ENCODE measurements at regions not wholly inside any gene's neighbourhood (a gene's known extent, or its start where the extent isn't known, plus 50 kb on each side); places are given as distances from the start of the nearest gene placed in this dataset.

DNA sequence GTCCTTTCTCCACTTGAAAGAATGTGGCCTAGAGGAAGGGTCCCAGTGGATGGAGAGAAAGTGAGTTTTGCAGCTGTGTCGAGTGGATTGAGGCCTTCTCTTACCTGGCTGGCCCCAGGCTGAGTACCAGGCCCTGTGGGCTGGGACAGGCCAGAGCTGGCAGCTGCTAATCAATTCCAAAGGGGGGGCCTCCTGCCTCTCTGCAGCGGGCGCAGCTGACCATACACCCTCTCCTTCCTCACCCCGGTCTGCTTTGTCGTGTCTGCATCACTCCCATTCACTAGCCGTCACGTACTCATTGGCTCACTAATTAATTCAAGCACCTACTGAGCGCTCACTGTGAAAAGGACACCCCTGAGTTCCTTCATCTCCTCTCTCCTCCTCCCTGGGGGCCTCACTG is 58.4 kb upstream of the PITX1 start:
- H3K9me3 Mint-ChIP-seq = no peaks in the 10 kb centered on the region
- DNase-seq (no peak), ATAC-seq (no peak)
- Histone ChIP-seq H3K4me1 (ENCODE audit: control insufficient read depth, insufficient read depth, low read length) (no peaks in the 10 kb centered on the region), H3K4me3 (ENCODE audit: low read length) (no peak overlapping the region), H3K27ac (ENCODE audit: low read length) (no peak overlapping the region), H3K9me3 (ENCODE audit: control insufficient read depth, insufficient read depth, low read length) (no peaks in the 10 kb centered on the region), H3K27me3 (ENCODE audit: control insufficient read depth, insufficient read depth, low read length) (peaks cover 2% of the 10 kb centered on the region), H3K36me3 (ENCODE audit: control insufficient read depth, insufficient read depth, low read length) (no peaks in the 10 kb centered on the region)
- H3K27ac Mint-ChIP-seq = no peak overlapping the region
- no peak overlapping the region for H3K4me3 Mint-ChIP-seq
- peaks cover 13 to 45% of the 10 kb centered on the region in 2 donors for H3K27me3 Mint-ChIP-seq (ENCODE audit: low read depth in 2 of 2)
- TF ChIP-seq, protein P1, sequence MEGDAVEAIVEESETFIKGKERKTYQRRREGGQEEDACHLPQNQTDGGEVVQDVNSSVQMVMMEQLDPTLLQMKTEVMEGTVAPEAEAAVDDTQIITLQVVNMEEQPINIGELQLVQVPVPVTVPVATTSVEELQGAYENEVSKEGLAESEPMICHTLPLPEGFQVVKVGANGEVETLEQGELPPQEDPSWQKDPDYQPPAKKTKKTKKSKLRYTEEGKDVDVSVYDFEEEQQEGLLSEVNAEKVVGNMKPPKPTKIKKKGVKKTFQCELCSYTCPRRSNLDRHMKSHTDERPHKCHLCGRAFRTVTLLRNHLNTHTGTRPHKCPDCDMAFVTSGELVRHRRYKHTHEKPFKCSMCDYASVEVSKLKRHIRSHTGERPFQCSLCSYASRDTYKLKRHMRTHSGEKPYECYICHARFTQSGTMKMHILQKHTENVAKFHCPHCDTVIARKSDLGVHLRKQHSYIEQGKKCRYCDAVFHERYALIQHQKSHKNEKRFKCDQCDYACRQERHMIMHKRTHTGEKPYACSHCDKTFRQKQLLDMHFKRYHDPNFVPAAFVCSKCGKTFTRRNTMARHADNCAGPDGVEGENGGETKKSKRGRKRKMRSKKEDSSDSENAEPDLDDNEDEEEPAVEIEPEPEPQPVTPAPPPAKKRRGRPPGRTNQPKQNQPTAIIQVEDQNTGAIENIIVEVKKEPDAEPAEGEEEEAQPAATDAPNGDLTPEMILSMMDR (IDR thresholded peaks at IDR 0.05) = no peak
- intact Hi-C loops (cut with micrococcal nuclease) = no loop called here
- no peaks in the 10 kb centered on the region for H3K36me3 Mint-ChIP-seq
- no peaks in the 10 kb centered on the region for H3K4me1 Mint-ChIP-seq
- 93% methylated on average over 8 of the region's 8 CpGs for WGBS (ENCODE audit: insufficient coverage)

- intact Hi-C loops (cut with micrococcal nuclease) = no loop called here
- H3K27me3 ChIP-seq (ENCODE audit: control insufficient read depth, insufficient read depth, low read length) = peaks cover under 1% of the 10 kb centered on the region
- ATAC-seq = no peak
- no peaks in the 10 kb centered on the region for H3K4me1 ChIP-seq (ENCODE audit: control insufficient read depth, insufficient read depth, low read length)
- no peak overlapping the region for H3K27ac ChIP-seq (ENCODE audit: low read length)
- H3K27ac Mint-ChIP-seq = no peak overlapping the region
- H3K36me3 Mint-ChIP-seq = no peaks in the 10 kb centered on the region
- H3K4me3 Mint-ChIP-seq = no peak overlapping the region
- no peak overlapping the region for H3K4me3 ChIP-seq (ENCODE audit: low read length)
- WGBS (ENCODE audit: insufficient coverage) = 98% methylated on average over 2 of the region's 3 CpGs
- no peaks in the 10 kb centered on the region for H3K9me3 ChIP-seq (ENCODE audit: control insufficient read depth, insufficient read depth, low read length)
- H3K4me1 Mint-ChIP-seq = no peaks in the 10 kb centered on the region
- H3K9me3 Mint-ChIP-seq = no peaks in the 10 kb centered on the region
- no peak for DNase-seq
- TF ChIP-seq, protein P1 (IDR thresholded peaks at IDR 0.05) = no peak
- peaks cover 13 to 44% of the 10 kb centered on the region in 2 donors for H3K27me3 Mint-ChIP-seq (ENCODE audit: low read depth in 2 of 2)
- H3K36me3 ChIP-seq (ENCODE audit: control insufficient read depth, insufficient read depth, low read length) = no peaks in the 10 kb centered on the region
These were observed 57.3 kb upstream of the PITX1 start for GRCh38 chr5:135091286-135091685.

GRCh38 chr5:135089912-135090311 is 55.9 kb upstream of the PITX1 start:
- peaks cover 6 to 34% of the 10 kb centered on the region in 2 donors for H3K27me3 Mint-ChIP-seq (ENCODE audit: low read depth in 2 of 2)
- H3K4me3 Mint-ChIP-seq = no peak overlapping the region
- no peaks in the 10 kb centered on the region for H3K36me3 Mint-ChIP-seq

GRCh38 chr5:135088911-135089310 is 54.9 kb upstream of the PITX1 start:
- 53% methylated on average over 2 of the region's 2 CpGs for WGBS (ENCODE audit: insufficient coverage)
- H3K9me3 Mint-ChIP-seq = no peaks in the 10 kb centered on the region
- Histone ChIP-seq H3K27ac (ENCODE audit: low read length) (no peak overlapping the region), H3K4me1 (ENCODE audit: control insufficient read depth, insufficient read depth, low read length) (no peaks in the 10 kb centered on the region), H3K36me3 (ENCODE audit: control insufficient read depth, insufficient read depth, low read length) (no peaks in the 10 kb centered on the region), H3K4me3 (ENCODE audit: low read length) (no peak overlapping the region), H3K27me3 (ENCODE audit: control insufficient read depth, insufficient read depth, low read length) (no peaks in the 10 kb centered on the region), H3K9me3 (ENCODE audit: control insufficient read depth, insufficient read depth, low read length) (no peaks in the 10 kb centered on the region)
- H3K27me3 Mint-ChIP-seq (ENCODE audit: low read depth in 2 of 2) = peaks cover 7 to 32% of the 10 kb centered on the region in 2 donors
- no peak for DNase-seq
- H3K4me3 Mint-ChIP-seq = no peak overlapping the region
- intact Hi-C loops (cut with micrococcal nuclease) = no loop called here
- TF ChIP-seq, protein P1 (IDR thresholded peaks at IDR 0.05) = no peak
- ATAC-seq = no peak
- no peaks in the 10 kb centered on the region for H3K36me3 Mint-ChIP-seq
- H3K27ac Mint-ChIP-seq = no peak overlapping the region
- H3K4me1 Mint-ChIP-seq = no peaks in the 10 kb centered on the region

More at GRCh38 chr5:135089912-135090311, 55.9 kb upstream of the PITX1 start:
- ATAC-seq = no peak
- Histone ChIP-seq H3K27ac (ENCODE audit: low read length) (no peak overlapping the region), H3K4me1 (ENCODE audit: control insufficient read depth, insufficient read depth, low read length) (no peaks in the 10 kb centered on the region), H3K4me3 (ENCODE audit: low read length) (no peak overlapping the region), H3K27me3 (ENCODE audit: control insufficient read depth, insufficient read depth, low read length) (no peaks in the 10 kb centered on the region), H3K36me3 (ENCODE audit: control insufficient read depth, insufficient read depth, low read length) (no peaks in the 10 kb centered on the region), H3K9me3 (ENCODE audit: control insufficient read depth, insufficient read depth, low read length) (no peaks in the 10 kb centered on the region)
- Mint-ChIP-seq H3K4me1 (no peaks in the 10 kb centered on the region), H3K9me3 (no peaks in the 10 kb centered on the region), H3K27ac (no peak overlapping the region)
- WGBS (ENCODE audit: insufficient coverage) = 89% methylated on average over 3 of the region's 3 CpGs
- intact Hi-C loops (cut with micrococcal nuclease) = no loop called here
- TF ChIP-seq, protein P1 (IDR thresholded peaks at IDR 0.05) = no peak
- DNase-seq = no peak
